ENCODE measurements at regions not wholly inside any gene's neighbourhood (a gene's known extent, or its start where the extent isn't known, plus 50 kb on each side); places are given as distances from the start of the nearest gene placed in this dataset.

- no peak for TF ChIP-seq CTCF (IDR thresholded peaks at IDR 0.05)
- TF ChIP-seq POLR2A (IDR thresholded peaks at IDR 0.05) = no peak
- H3K27ac ChIP-seq = no peak overlapping the region
- no peaks in the 10 kb centered on the region for H3K4me1 ChIP-seq
- intact Hi-C loops (cut with DNase I) = no loop called here
- H3K4me3 ChIP-seq = no peak overlapping the region
- DNase-seq (no peak), ATAC-seq (no peak)
- H3K9me3 ChIP-seq = no peaks in the 10 kb centered on the region
- no peaks in the 10 kb centered on the region for H3K36me3 ChIP-seq (replicated peaks in 1 of 2; ENCODE audit: insufficient read depth in 1 of 2, low read depth in 2 of 2)
- WGBS, 2 donors = 88 to 90% methylated on average over 2 of the region's 2 CpGs
- H3K27me3 ChIP-seq = no peaks in the 10 kb centered on the region
Measured at GRCh38 chr10:70960316-70960715, 72.0 kb upstream of the PCBD1 start.

GRCh38 chr10:70960783-70961570 is 72.6 kb upstream of the PCBD1 start:
- no peak for TF ChIP-seq CTCF (IDR thresholded peaks at IDR 0.05)
- no peak for TF ChIP-seq POLR2A (IDR thresholded peaks at IDR 0.05)
- 71 to 76% methylated on average over 9 of the region's 9 CpGs for WGBS, 2 donors
- no peaks in the 10 kb centered on the region for H3K4me1 ChIP-seq
- intact Hi-C loops (cut with DNase I) = no loop called here
- H3K9me3 ChIP-seq = no peaks in the 10 kb centered on the region
- ATAC-seq (no peak), DNase-seq (no peak)
- no peak overlapping the region for H3K27ac ChIP-seq
- H3K4me3 ChIP-seq = no peak overlapping the region
- H3K36me3 ChIP-seq (replicated peaks in 1 of 2; ENCODE audit: insufficient read depth in 1 of 2, low read depth in 2 of 2) = no peaks in the 10 kb centered on the region
- H3K27me3 ChIP-seq = no peaks in the 10 kb centered on the region

GRCh38 chr10:70962686-70963085 is 74.3 kb upstream of the PCBD1 start:
- Histone ChIP-seq H3K9me3 (no peaks in the 10 kb centered on the region), H3K36me3 (replicated peaks in 1 of 2; ENCODE audit: insufficient read depth in 1 of 2, low read depth in 2 of 2) (no peaks in the 10 kb centered on the region), H3K27me3 (no peaks in the 10 kb centered on the region), H3K27ac (no peak overlapping the region), H3K4me1 (no peaks in the 10 kb centered on the region), H3K4me3 (no peak overlapping the region)
- ATAC-seq (no peak), DNase-seq (no peak)
- intact Hi-C loops (cut with DNase I) = no loop called here
- TF ChIP-seq CTCF (IDR thresholded peaks at IDR 0.05) = no peak
- TF ChIP-seq POLR2A (IDR thresholded peaks at IDR 0.05) = no peak
- 77 to 78% methylated on average over 4 of the region's 4 CpGs for WGBS, 2 donors

GRCh38 chr10:70963271-70963670 is 74.9 kb upstream of the PCBD1 start:
- 66 to 81% methylated on average over 14 of the region's 14 CpGs for WGBS, 2 donors
- no peak for TF ChIP-seq POLR2A (IDR thresholded peaks at IDR 0.05)
- TF ChIP-seq CTCF (IDR thresholded peaks at IDR 0.05) = no peak
- H3K4me3 ChIP-seq = no peak overlapping the region
- intact Hi-C loops (cut with DNase I) = no loop called here
- no peak overlapping the region for H3K27ac ChIP-seq
- DNase-seq (no peak), ATAC-seq (no peak)
- H3K9me3 ChIP-seq = no peaks in the 10 kb centered on the region
- H3K4me1 ChIP-seq = no peaks in the 10 kb centered on the region
- no peaks in the 10 kb centered on the region for H3K27me3 ChIP-seq
- H3K36me3 ChIP-seq (replicated peaks in 1 of 2; ENCODE audit: insufficient read depth in 1 of 2, low read depth in 2 of 2) = no peaks in the 10 kb centered on the region

- TF ChIP-seq CTCF (IDR thresholded peaks at IDR 0.05) = no peak
- H3K9me3 ChIP-seq = no peaks in the 10 kb centered on the region
- WGBS, 2 donors = 57 to 60% methylated on average over 5 of the region's 5 CpGs
Measured at GRCh38 chr10:70964245-70964644, 75.9 kb upstream of the PCBD1 start.

More at GRCh38 chr10:70964245-70964644, 75.9 kb upstream of the PCBD1 start:
- Histone ChIP-seq H3K36me3 (replicated peaks in 1 of 2; ENCODE audit: insufficient read depth in 1 of 2, low read depth in 2 of 2) (no peaks in the 10 kb centered on the region), H3K4me3 (no peak overlapping the region), H3K27ac (no peak overlapping the region), H3K27me3 (no peaks in the 10 kb centered on the region), H3K4me1 (no peaks in the 10 kb centered on the region)
- intact Hi-C loops (cut with DNase I) = no loop called here
- ATAC-seq = no peak
- no peak for DNase-seq
